ENCODE measurements at regions not wholly inside any gene's neighbourhood (a gene's known extent, or its start where the extent isn't known, plus 50 kb on each side); places are given as distances from the start of the nearest gene placed in this dataset.
A peak's percentile ranks its signal among the peaks of the same experiment; 100 is the strongest.

GRCh38 chr2:60152226-60152833 is 401.1 kb downstream of the BCL11A start:
- DNase-seq: peak; percentile 38
- in situ Hi-C loops (cut with MboI): no loop called here
- H3K27me3 ChIP-seq (replicated peaks; ENCODE audit: insufficient read depth): no peaks in the 10 kb centered on the region
- no peaks in the 10 kb centered on the region for H3K9me3 ChIP-seq (ENCODE audit: low read depth)
- no peaks in the 10 kb centered on the region for H3K79me2 ChIP-seq (ENCODE audit: insufficient read depth)
- H3K9me2 ChIP-seq (ENCODE audit: insufficient read depth): no peaks in the 10 kb centered on the region
- no peak overlapping the region for H3K4me3 ChIP-seq
- no peak overlapping the region for H2AFZ ChIP-seq
- no peaks in the 10 kb centered on the region for H3K36me3 ChIP-seq (ENCODE audit: low read depth)
- no peaks in the 10 kb centered on the region for H4K20me1 ChIP-seq (ENCODE audit: insufficient read depth)
- TF ChIP-seq EZH2phosphoT487 (IDR thresholded peaks at IDR 0.05; ENCODE audit: insufficient read depth, low read depth): no peak
- no peak for TF ChIP-seq EZH2 (IDR thresholded peaks at IDR 0.05; ENCODE audit: insufficient read depth, poor library complexity, severe bottlenecking)
- 8 to 9% methylated on average over 4 of the region's 4 CpGs for WGBS, 2 experiments (ENCODE audit: low coverage in 1 of 2, low lambda C conversion rate in 2 of 2, missing lambda C conversion rate in 2 of 2)
- H3K9ac ChIP-seq: no peak overlapping the region
- no peak overlapping the region for H3K27ac ChIP-seq
- H3K4me2 ChIP-seq (ENCODE audit: unreplicated experiment): no peak overlapping the region
- H3F3A ChIP-seq (ENCODE audit: insufficient read depth): no peaks in the 10 kb centered on the region
- H3K4me1 ChIP-seq (ENCODE audit: insufficient read depth): no peaks in the 10 kb centered on the region

DNA sequence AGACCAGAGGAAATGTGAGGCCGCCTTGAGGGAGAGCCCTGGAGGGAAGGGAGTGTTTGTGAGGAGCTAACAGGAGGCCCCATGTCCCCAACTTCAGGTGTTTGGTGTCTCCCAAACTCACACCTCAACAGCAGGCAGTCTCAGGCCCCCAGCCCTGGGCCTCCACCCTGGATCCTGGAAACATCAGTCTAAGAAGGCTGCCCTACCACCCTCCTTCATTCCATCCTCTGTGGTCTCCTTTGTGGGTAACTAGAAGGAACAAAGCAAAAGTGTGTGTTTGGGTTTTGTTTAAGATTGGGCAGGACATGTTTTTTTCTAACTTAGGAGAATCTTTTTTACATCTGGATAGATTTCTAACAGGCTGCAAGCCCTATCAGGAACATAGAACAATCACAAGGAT is 404.3 kb downstream of the BCL11A start:
- no peaks in the 10 kb centered on the region for H3K9me2 ChIP-seq (ENCODE audit: insufficient read depth)
- H3K9ac ChIP-seq: no peak overlapping the region
- in situ Hi-C loops (cut with MboI): no loop called here
- DNase-seq: no peak
- H3K79me2 ChIP-seq (ENCODE audit: insufficient read depth): no peaks in the 10 kb centered on the region
- 7 to 15% methylated on average over 1 of the region's 1 CpG for WGBS, 2 experiments (ENCODE audit: low coverage in 1 of 2, low lambda C conversion rate in 2 of 2, missing lambda C conversion rate in 2 of 2)
- no peaks in the 10 kb centered on the region for H3K36me3 ChIP-seq (ENCODE audit: low read depth)
- no peak overlapping the region for H2AFZ ChIP-seq
- no peak overlapping the region for H3K4me2 ChIP-seq (ENCODE audit: unreplicated experiment)
- H3K4me1 ChIP-seq (ENCODE audit: insufficient read depth): no peaks in the 10 kb centered on the region
- H3K9me3 ChIP-seq (ENCODE audit: low read depth): no peaks in the 10 kb centered on the region
- no peaks in the 10 kb centered on the region for H4K20me1 ChIP-seq (ENCODE audit: insufficient read depth)
- no peak overlapping the region for H3K27ac ChIP-seq
- TF ChIP-seq EZH2phosphoT487 (IDR thresholded peaks at IDR 0.05; ENCODE audit: insufficient read depth, low read depth) (no peak), EZH2 (IDR thresholded peaks at IDR 0.05; ENCODE audit: insufficient read depth, poor library complexity, severe bottlenecking) (no peak)
- no peak overlapping the region for H3K4me3 ChIP-seq
- no peaks in the 10 kb centered on the region for H3K27me3 ChIP-seq (replicated peaks; ENCODE audit: insufficient read depth)
- no peaks in the 10 kb centered on the region for H3F3A ChIP-seq (ENCODE audit: insufficient read depth)

GRCh38 chr2:60148716-60149115 is 404.7 kb downstream of the BCL11A start:
- H3K36me3 ChIP-seq (ENCODE audit: low read depth): no peaks in the 10 kb centered on the region
- TF ChIP-seq EZH2 (IDR thresholded peaks at IDR 0.05; ENCODE audit: insufficient read depth, poor library complexity, severe bottlenecking) (no peak), EZH2phosphoT487 (IDR thresholded peaks at IDR 0.05; ENCODE audit: insufficient read depth, low read depth) (no peak)
- no peaks in the 10 kb centered on the region for H3K27me3 ChIP-seq (replicated peaks; ENCODE audit: insufficient read depth)
- H4K20me1 ChIP-seq (ENCODE audit: insufficient read depth): no peaks in the 10 kb centered on the region
- 29 to 32% methylated on average over 4 of the region's 4 CpGs for WGBS, 2 experiments (ENCODE audit: low coverage in 1 of 2, low lambda C conversion rate in 2 of 2, missing lambda C conversion rate in 2 of 2)
- H3K4me2 ChIP-seq (ENCODE audit: unreplicated experiment): no peak overlapping the region
- in situ Hi-C loops (cut with MboI): no loop called here
- no peak overlapping the region for H2AFZ ChIP-seq
- H3K27ac ChIP-seq: no peak overlapping the region
- no peaks in the 10 kb centered on the region for H3F3A ChIP-seq (ENCODE audit: insufficient read depth)
- H3K9ac ChIP-seq: no peak overlapping the region
- no peaks in the 10 kb centered on the region for H3K4me1 ChIP-seq (ENCODE audit: insufficient read depth)
- H3K9me3 ChIP-seq (ENCODE audit: low read depth): no peaks in the 10 kb centered on the region
- H3K79me2 ChIP-seq (ENCODE audit: insufficient read depth): no peaks in the 10 kb centered on the region
- DNase-seq: no peak
- H3K4me3 ChIP-seq: no peak overlapping the region
- H3K9me2 ChIP-seq (ENCODE audit: insufficient read depth): no peaks in the 10 kb centered on the region

DNA sequence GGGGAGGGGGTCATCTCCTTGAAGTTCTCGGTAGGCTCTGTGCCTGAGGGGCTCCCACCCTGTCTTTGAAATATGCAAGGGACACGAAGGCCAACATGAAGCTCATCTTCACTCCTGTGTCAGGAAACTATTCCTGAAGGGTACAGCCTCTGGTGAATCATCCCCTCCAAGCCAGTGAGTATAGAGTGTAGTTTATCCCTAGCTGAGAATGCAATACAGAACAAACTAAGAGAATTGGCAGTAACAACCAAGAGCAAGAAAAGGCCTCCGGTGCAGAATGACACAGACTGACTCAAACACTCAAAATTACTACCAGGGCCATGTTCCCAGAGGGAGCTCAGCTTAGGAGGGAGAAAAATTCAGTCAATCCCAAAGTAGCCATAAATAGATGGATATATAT is 413.3 kb downstream of the BCL11A start:
- TF ChIP-seq EZH2 (IDR thresholded peaks at IDR 0.05; ENCODE audit: insufficient read depth, poor library complexity, severe bottlenecking) (no peak), EZH2phosphoT487 (IDR thresholded peaks at IDR 0.05; ENCODE audit: insufficient read depth, low read depth) (no peak)
- Histone ChIP-seq H4K20me1 (ENCODE audit: insufficient read depth) (no peaks in the 10 kb centered on the region), H3K9me2 (ENCODE audit: insufficient read depth) (no peaks in the 10 kb centered on the region), H3K4me2 (ENCODE audit: unreplicated experiment) (no peak overlapping the region), H2AFZ (no peak overlapping the region), H3K9ac (no peak overlapping the region), H3K4me1 (ENCODE audit: insufficient read depth) (no peaks in the 10 kb centered on the region), H3K36me3 (ENCODE audit: low read depth) (no peaks in the 10 kb centered on the region), H3F3A (ENCODE audit: insufficient read depth) (no peaks in the 10 kb centered on the region), H3K9me3 (ENCODE audit: low read depth) (no peaks in the 10 kb centered on the region), H3K4me3 (no peak overlapping the region), H3K27ac (no peak overlapping the region), H3K79me2 (ENCODE audit: insufficient read depth) (no peaks in the 10 kb centered on the region), H3K27me3 (replicated peaks; ENCODE audit: insufficient read depth) (no peaks in the 10 kb centered on the region)
- DNase-seq: peak; percentile 13
- in situ Hi-C loops (cut with MboI): no loop called here
- 18 to 26% methylated on average over 3 of the region's 3 CpGs for WGBS, 2 experiments (ENCODE audit: low coverage in 1 of 2, low lambda C conversion rate in 2 of 2, missing lambda C conversion rate in 2 of 2)

DNA sequence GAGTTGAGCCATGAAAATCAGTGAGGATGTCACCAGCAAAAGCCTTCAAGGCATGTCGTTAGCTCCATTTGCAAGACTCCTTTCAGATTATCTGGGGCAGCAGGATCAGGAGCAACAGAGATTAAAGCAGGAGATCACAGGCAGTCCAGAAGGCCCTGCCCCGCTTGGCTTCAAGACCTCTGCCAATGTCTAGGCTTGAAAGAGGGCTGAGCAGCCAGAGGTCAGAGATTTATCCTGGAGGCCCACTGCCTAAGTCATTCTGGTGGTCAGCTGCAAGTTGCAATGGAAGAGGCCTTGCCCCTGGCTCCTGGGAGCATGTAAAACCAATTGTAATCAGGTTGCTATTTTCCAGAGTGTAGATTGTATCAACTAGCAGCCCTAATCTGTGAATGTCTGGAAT is 416.5 kb downstream of the BCL11A start:
- no peaks in the 10 kb centered on the region for H3K27me3 ChIP-seq (replicated peaks; ENCODE audit: insufficient read depth)
- no peak overlapping the region for H3K9ac ChIP-seq
- H3K27ac ChIP-seq: no peak overlapping the region
- H3K4me3 ChIP-seq: no peak overlapping the region
- no peaks in the 10 kb centered on the region for H3F3A ChIP-seq (ENCODE audit: insufficient read depth)
- no peak overlapping the region for H2AFZ ChIP-seq
- H3K36me3 ChIP-seq (ENCODE audit: low read depth): no peaks in the 10 kb centered on the region
- no peak for DNase-seq
- H3K79me2 ChIP-seq (ENCODE audit: insufficient read depth): no peaks in the 10 kb centered on the region
- no peaks in the 10 kb centered on the region for H3K9me2 ChIP-seq (ENCODE audit: insufficient read depth)
- H3K4me1 ChIP-seq (ENCODE audit: insufficient read depth): no peaks in the 10 kb centered on the region
- H3K4me2 ChIP-seq (ENCODE audit: unreplicated experiment): no peak overlapping the region
- TF ChIP-seq EZH2phosphoT487 (IDR thresholded peaks at IDR 0.05; ENCODE audit: insufficient read depth, low read depth) (no peak), EZH2 (IDR thresholded peaks at IDR 0.05; ENCODE audit: insufficient read depth, poor library complexity, severe bottlenecking) (no peak)
- WGBS, 2 experiments (ENCODE audit: low coverage in 1 of 2, low lambda C conversion rate in 2 of 2, missing lambda C conversion rate in 2 of 2): 22 to 32% methylated on average over 2 of the region's 2 CpGs
- H3K9me3 ChIP-seq (ENCODE audit: low read depth): no peaks in the 10 kb centered on the region
- in situ Hi-C loops (cut with MboI): no loop called here
- H4K20me1 ChIP-seq (ENCODE audit: insufficient read depth): no peaks in the 10 kb centered on the region

Data from GM23248 (cell line).